Mesendoderm (in vitro differentiated cells): ENCODE measurements at regions not wholly inside any gene's neighbourhood (a gene's known extent, or its start where the extent isn't known, plus 50 kb on each side); places are given as distances from the start of the nearest gene placed in this dataset.

Experiments used
- DNase-seq: peaks from one replicate; pipeline ENCODE4 v3.0.0; 2013
- H2AK5ac ChIP-seq: 2 replicates; pipeline ENCODE4 v1.6.1; 2013; ENCODE audit warnings: low read length, inconsistent platforms
- H2BK120ac ChIP-seq: 2 replicates; pipeline ENCODE4 v1.6.1; 2013; ENCODE audit warnings: low read depth, mild to moderate bottlenecking, low read length, moderate library complexity, mixed read lengths
- H2BK15ac ChIP-seq: replicated peaks from 2 replicates; pipeline ENCODE4 v1.6.1; 2013; ENCODE audit warnings: low read depth, mild to moderate bottlenecking, moderate library complexity
- H2BK5ac ChIP-seq: 2 replicates; pipeline ENCODE4 v1.6.1; 2013; ENCODE audit warnings: low read length, inconsistent platforms
- H3K18ac ChIP-seq: 2 replicates; pipeline ENCODE4 v1.6.1; 2013; ENCODE audit warnings: mild to moderate bottlenecking, low read length, mixed read lengths
- H3K23ac ChIP-seq: one replicate; pipeline ENCODE4 v1.6.1; 2013; ENCODE audit warnings: low read length
- H3K27ac ChIP-seq: 2 replicates; pipeline ENCODE4 v1.5.1; 2013; ENCODE audit warnings: low read depth, mild to moderate bottlenecking, inconsistent platforms, low read length, moderate library complexity
- H3K27me3 ChIP-seq: 2 replicates; pipeline ENCODE4 v1.6.1; 2013; ENCODE audit warnings: low read length, control low read depth, mild to moderate bottlenecking, inconsistent platforms; ENCODE audit not compliant: insufficient read depth, poor library complexity
- H3K36me3 ChIP-seq: 2 replicates; pipeline ENCODE4 v1.6.1; 2013; ENCODE audit warnings: low read length, inconsistent platforms; ENCODE audit not compliant: control insufficient read depth, insufficient read depth
- H3K4ac ChIP-seq: one replicate; pipeline ENCODE4 v1.6.1; 2013; ENCODE audit warnings: low read depth, mild to moderate bottlenecking, low read length, moderate library complexity
- H3K4me1 ChIP-seq: 2 replicates; pipeline ENCODE4 v1.6.1; 2013; ENCODE audit warnings: low read depth, low read length, inconsistent platforms; ENCODE audit not compliant: control insufficient read depth
- H3K4me2 ChIP-seq: 2 replicates; pipeline ENCODE4 v1.6.1; 2013; ENCODE audit warnings: low read length
- H3K4me3 ChIP-seq: 2 replicates; pipeline ENCODE4 v1.5.1; 2013; ENCODE audit warnings: mild to moderate bottlenecking, low read length
- H3K56ac ChIP-seq: one replicate; pipeline ENCODE4 v1.6.1; 2013; ENCODE audit warnings: low read length
- H3K79me1 ChIP-seq: 2 replicates; pipeline ENCODE4 v1.6.1; 2013; ENCODE audit warnings: low read length, inconsistent platforms
- H3K79me2 ChIP-seq: 2 replicates; pipeline ENCODE4 v1.6.1; 2013; ENCODE audit warnings: mild to moderate bottlenecking, low read length; ENCODE audit not compliant: control insufficient read depth, insufficient read depth
- H3K9ac ChIP-seq: 2 replicates; pipeline ENCODE4 v1.6.1; 2013; ENCODE audit warnings: low read length, inconsistent platforms
- H4K5ac ChIP-seq: one replicate; pipeline ENCODE4 v1.6.1; 2013; ENCODE audit warnings: low read length
- H4K8ac ChIP-seq: one replicate; pipeline ENCODE4 v1.6.1; 2013; ENCODE audit warnings: low read depth, mild to moderate bottlenecking, control low read depth, low read length, moderate library complexity
- WGBS: extraction: QIAGEN DNeasy Blood & Tissue Kit; methylation state at CpG from one replicate; pipeline ENCODE4 v1.1.7; 2013; ENCODE audit warnings: low lambda C conversion rate, missing lambda C conversion rate; ENCODE audit not compliant: insufficient coverage; ENCODE audit errors: extremely low coverage; 5-methylcytosine and 5-hydroxymethylcytosine counted together

- no peaks in the 10 kb centered on the region for H3K4me1 ChIP-seq
- DNase-seq, result no peak
- H4K8ac ChIP-seq, result no peak overlapping the region
- H3K23ac ChIP-seq, result no peak overlapping the region
- no peak overlapping the region for H2BK15ac ChIP-seq
- no peaks in the 10 kb centered on the region for H3K79me1 ChIP-seq
- no peak overlapping the region for H2AK5ac ChIP-seq
- H3K36me3 ChIP-seq, result no peaks in the 10 kb centered on the region
- H3K9ac ChIP-seq, result no peak overlapping the region
- H3K27ac ChIP-seq, result no peak overlapping the region
- H3K79me2 ChIP-seq, result no peaks in the 10 kb centered on the region
- H2BK120ac ChIP-seq, result no peak overlapping the region
- H3K18ac ChIP-seq, result no peak overlapping the region
- H3K4me2 ChIP-seq, result no peak overlapping the region
- H3K27me3 ChIP-seq, result no peaks in the 10 kb centered on the region
- no peak overlapping the region for H4K5ac ChIP-seq
- H3K56ac ChIP-seq, result no peak overlapping the region
- H3K4ac ChIP-seq, result no peak overlapping the region
- H3K4me3 ChIP-seq, result no peak overlapping the region
- no peak overlapping the region for H2BK5ac ChIP-seq
Measured at GRCh38 chr11:69935941-69936505, 116.8 kb upstream of the FGF3 start.

GRCh38 chr11:69936771-69937170 lies 117.6 kb upstream of the FGF3 start:
- Histone ChIP-seq H2BK15ac (no peak overlapping the region), H2BK5ac (no peak overlapping the region), H2BK120ac (no peak overlapping the region), H2AK5ac (no peak overlapping the region), H3K79me2 (no peaks in the 10 kb centered on the region), H3K4ac (no peak overlapping the region), H3K36me3 (no peaks in the 10 kb centered on the region), H4K8ac (no peak overlapping the region), H3K9ac (no peak overlapping the region), H3K18ac (no peak overlapping the region), H3K4me1 (no peaks in the 10 kb centered on the region), H3K23ac (no peak overlapping the region), H3K27me3 (no peaks in the 10 kb centered on the region), H3K27ac (no peak overlapping the region), H4K5ac (no peak overlapping the region), H3K79me1 (no peaks in the 10 kb centered on the region), H3K4me2 (no peak overlapping the region), H3K56ac (no peak overlapping the region), H3K4me3 (no peak overlapping the region)
- no peak for DNase-seq
- no CpG with 5 or more reads among the region's 2 CpGs for WGBS

- no peaks in the 10 kb centered on the region for H3K36me3 ChIP-seq
- no peak overlapping the region for H4K5ac ChIP-seq
- no peak overlapping the region for H3K9ac ChIP-seq
- H2BK5ac ChIP-seq, result no peak overlapping the region
- no peak overlapping the region for H3K18ac ChIP-seq
- H3K27me3 ChIP-seq, result no peaks in the 10 kb centered on the region
- H3K4ac ChIP-seq, result no peak overlapping the region
- no peak overlapping the region for H3K4me2 ChIP-seq
- no peak overlapping the region for H3K27ac ChIP-seq
- H3K4me3 ChIP-seq, result no peak overlapping the region
- H3K79me1 ChIP-seq, result no peaks in the 10 kb centered on the region
- no peak overlapping the region for H4K8ac ChIP-seq
- no peak overlapping the region for H2BK15ac ChIP-seq
- H3K4me1 ChIP-seq, result no peaks in the 10 kb centered on the region
- no peak overlapping the region for H3K56ac ChIP-seq
- H3K23ac ChIP-seq, result no peak overlapping the region
- H2BK120ac ChIP-seq, result no peak overlapping the region
- H3K79me2 ChIP-seq, result no peaks in the 10 kb centered on the region
- DNase-seq, result no peak
- no peak overlapping the region for H2AK5ac ChIP-seq
- no CpG with 5 or more reads among the region's 13 CpGs for WGBS
Measured at GRCh38 chr11:69938206-69938605, 119.0 kb upstream of the FGF3 start.

- no peak overlapping the region for H3K18ac ChIP-seq
- no peak overlapping the region for H2AK5ac ChIP-seq
- H3K4me3 ChIP-seq, result no peak overlapping the region
- H3K27ac ChIP-seq, result no peak overlapping the region
- no peak overlapping the region for H3K4ac ChIP-seq
- H2BK120ac ChIP-seq, result no peak overlapping the region
- H3K27me3 ChIP-seq, result no peaks in the 10 kb centered on the region
- H2BK15ac ChIP-seq, result no peak overlapping the region
- DNase-seq, result no peak
- H3K4me1 ChIP-seq, result no peaks in the 10 kb centered on the region
- H3K36me3 ChIP-seq, result no peaks in the 10 kb centered on the region
- H3K79me2 ChIP-seq, result no peaks in the 10 kb centered on the region
- no peak overlapping the region for H4K8ac ChIP-seq
- H3K79me1 ChIP-seq, result no peaks in the 10 kb centered on the region
- H4K5ac ChIP-seq, result no peak overlapping the region
- H3K9ac ChIP-seq, result no peak overlapping the region
- no peak overlapping the region for H3K56ac ChIP-seq
- H3K4me2 ChIP-seq, result no peak overlapping the region
- WGBS, result no CpG with 5 or more reads among the region's 28 CpGs
- H3K23ac ChIP-seq, result no peak overlapping the region
- H2BK5ac ChIP-seq, result no peak overlapping the region
Measured at GRCh38 chr11:69939551-69940245, 120.5 kb upstream of the FGF3 start.

GRCh38 chr11:69940246-69940610 lies 121.0 kb upstream of the FGF3 start:
- no peak overlapping the region for H3K18ac ChIP-seq
- H3K79me1 ChIP-seq, result no peaks in the 10 kb centered on the region
- H3K9ac ChIP-seq, result no peak overlapping the region
- no peak overlapping the region for H3K56ac ChIP-seq
- H2BK15ac ChIP-seq, result no peak overlapping the region
- no peak overlapping the region for H2BK5ac ChIP-seq
- no peaks in the 10 kb centered on the region for H3K27me3 ChIP-seq
- H3K27ac ChIP-seq, result no peak overlapping the region
- DNase-seq, result no peak
- H4K5ac ChIP-seq, result no peak overlapping the region
- H2BK120ac ChIP-seq, result no peak overlapping the region
- H3K4me1 ChIP-seq, result no peaks in the 10 kb centered on the region
- H2AK5ac ChIP-seq, result no peak overlapping the region
- no CpG with 5 or more reads among the region's 6 CpGs for WGBS
- no peaks in the 10 kb centered on the region for H3K36me3 ChIP-seq
- H3K4ac ChIP-seq, result no peak overlapping the region
- no peaks in the 10 kb centered on the region for H3K79me2 ChIP-seq
- no peak overlapping the region for H4K8ac ChIP-seq
- no peak overlapping the region for H3K4me2 ChIP-seq
- no peak overlapping the region for H3K4me3 ChIP-seq
- H3K23ac ChIP-seq, result no peak overlapping the region
